ENCODE measurements at regions not wholly inside any gene's neighbourhood (a gene's known extent, or its start where the extent isn't known, plus 50 kb on each side); places are given as distances from the start of the nearest gene placed in this dataset.
A peak's percentile ranks its signal among the peaks of the same experiment; 100 is the strongest.

DNA sequence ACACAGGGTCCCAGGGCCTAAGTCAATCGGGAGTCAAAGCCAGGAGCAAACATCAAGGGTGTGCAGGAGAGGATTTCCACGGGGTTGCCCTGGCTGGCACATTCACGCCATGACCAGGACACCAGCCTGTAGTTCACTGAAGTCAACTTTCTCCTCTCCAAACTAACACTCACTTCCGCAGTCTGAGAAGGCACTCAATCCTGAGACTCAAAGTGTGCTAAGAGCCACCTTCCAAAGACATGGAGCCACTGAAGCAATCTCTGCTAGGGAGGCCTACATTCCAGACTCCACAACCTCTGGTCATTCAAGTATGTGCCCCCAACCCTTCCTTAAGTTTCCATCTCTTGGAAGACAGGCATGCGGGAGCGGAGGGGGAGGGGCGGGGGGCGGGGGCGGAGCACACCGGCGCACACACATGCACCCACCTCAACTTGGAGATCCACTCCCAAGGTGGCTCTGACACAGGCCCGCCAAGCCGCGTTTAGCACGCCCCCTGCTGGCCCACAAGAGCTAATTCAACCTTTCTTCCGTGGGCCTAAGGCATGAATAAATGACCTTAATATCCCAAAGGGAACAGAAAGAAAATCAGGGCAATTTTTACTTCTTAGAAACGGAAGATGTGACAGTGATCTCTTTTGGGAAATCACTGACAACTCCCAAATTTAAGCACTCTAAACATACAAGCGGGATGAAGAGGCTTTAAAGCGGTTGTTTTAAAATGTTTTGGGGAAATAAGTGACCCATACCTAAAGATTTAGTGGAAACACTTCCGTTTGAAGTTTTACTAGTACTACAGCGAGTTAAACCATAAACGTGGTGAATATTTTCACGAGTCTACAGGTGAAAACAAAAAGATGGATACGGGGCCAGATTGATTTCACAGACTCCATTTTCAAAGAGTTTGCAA is 162.5 kb upstream of the CHRNA7 start:
- DNase-seq (ENCODE audit: low spot score), result no peak
- intact Hi-C loops (cut with DNase I), result no loop called here

DNA sequence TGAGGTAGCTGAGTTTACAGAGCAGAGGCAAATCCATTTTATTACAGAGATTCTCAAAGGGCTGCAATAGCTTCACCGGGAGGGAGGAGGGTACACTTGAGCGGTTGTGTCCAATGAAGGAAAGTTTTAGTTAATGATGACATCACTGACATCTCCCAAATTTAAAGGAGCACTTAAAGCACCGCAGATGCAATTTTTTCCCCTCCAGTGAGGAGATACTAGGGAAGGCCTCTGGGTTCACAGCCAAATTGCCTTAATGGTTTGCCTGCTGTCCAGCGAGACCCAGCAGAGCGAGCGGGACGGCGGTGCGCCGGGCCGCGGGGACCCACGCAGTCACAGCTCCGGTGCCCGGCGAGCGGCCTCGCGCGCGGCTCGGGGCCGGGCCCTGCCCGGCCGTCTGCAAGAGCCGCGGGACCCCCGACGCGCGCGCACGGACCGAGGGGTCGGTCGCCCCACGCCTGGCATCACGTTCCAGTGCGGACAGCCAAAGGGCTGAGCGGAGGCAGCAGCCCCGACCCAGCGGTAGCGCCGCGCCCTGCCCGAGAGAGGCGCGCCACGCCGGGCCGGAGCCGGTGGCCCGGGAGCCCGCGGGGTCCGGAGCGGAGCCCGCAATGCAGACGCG is 160.5 kb upstream of the CHRNA7 start:
- no peak for DNase-seq (ENCODE audit: low spot score)
- intact Hi-C loops (cut with DNase I), result no loop called here

DNA sequence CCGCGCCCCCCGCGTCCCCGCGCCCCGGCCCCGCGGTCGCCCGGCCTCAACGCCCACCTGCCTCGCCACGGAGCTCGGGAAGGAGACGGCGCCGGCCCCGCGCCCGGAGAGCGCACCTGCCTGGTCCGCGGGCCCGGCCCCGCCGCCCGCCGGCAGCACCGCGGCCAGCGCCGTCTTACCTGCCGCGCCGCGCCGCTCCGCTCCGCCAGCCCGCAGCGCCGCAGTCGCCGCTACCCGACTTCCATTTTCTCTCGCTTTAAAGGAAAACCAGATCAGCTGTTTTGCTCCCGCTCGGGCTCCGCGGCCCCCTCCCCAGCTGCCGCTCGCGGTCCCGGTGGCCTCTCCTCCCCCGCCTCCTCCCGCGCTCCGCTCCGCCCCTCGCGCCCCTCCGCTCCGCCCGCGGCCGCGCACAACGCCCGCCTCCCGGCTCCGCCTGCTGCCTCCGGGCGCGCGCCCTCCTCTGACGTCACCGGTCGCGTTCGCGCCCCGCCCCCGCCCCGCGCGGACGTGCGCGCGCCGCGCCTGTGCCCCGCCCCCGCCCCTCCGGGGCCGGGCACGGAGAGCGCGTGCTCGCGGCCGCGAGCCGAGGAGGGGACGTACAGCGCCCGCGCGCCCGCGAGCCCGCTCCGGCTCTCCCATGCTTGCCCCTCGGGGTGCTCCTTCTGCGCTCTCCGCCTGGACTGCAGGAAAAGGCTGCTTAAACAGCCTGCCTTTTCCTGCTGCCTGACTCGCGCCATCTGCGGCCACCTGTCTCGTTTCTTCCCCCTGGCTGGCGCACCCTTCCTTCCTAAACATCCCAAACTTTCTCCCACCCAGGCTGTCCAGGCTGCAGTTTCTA is 159.8 kb upstream of the CHRNA7 start, which contains the start of gene OTUD7A:
Gene OTUD7A, minus strand, starts transcription at position 346 of the 838 bp plus-strand sequence.
- peak; percentile 91 for DNase-seq (ENCODE audit: low spot score)
- intact Hi-C loops (cut with DNase I), result no loop called here

DNA sequence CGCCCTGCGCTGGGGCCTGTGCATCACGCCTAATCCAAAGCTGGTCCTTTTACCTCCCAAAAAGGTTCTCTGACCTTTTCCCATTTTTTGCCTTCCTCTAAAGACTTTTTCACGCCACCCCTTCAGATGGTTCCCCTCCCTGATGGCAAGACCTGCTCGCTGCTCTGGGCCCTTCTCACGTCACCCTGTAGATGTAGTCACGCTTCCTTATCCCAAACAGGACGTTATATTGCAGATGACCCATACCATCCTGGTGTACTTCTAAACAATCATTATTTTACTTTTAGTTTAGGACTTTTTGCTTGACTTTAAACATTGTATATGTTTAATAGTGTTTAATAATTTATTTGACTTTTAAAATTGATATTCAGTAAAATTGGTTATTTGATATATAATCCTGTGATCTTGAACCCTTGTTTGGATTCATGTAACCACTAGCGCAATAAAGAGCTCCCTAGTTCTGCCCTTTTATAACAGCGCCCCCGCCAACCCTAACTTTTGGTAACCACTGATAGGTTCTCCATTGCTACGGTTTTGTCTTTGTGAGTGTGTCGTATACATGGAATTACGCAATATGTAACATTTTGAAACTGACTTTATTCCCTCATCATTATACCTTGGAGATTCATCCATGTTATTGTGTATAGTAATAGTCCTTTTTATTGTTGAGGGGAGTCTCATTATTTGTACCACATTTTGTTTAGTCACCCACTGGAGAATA is 159.0 kb upstream of the CHRNA7 start:
- no peak for DNase-seq (ENCODE audit: low spot score)
- intact Hi-C loops (cut with DNase I), result no loop called here

DNA sequence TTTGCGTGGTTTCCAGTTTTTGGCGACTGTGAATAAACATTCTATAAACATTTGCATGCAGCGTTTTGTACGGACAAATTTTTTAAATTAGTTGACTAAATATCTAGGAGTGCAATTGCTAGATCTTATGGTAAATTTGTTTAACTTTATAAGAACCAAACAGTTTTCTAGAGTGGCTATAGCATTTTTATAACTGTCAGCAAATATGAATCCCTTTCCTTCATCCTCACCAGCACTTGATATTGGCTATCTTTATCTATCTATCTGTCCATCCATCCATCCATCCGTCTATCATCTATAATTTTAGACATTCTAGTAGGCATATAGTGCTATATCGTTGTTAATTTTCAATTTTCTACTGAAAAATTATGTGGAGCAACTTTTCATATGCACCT is 158.4 kb upstream of the CHRNA7 start:
- DNase-seq (ENCODE audit: low spot score), result no peak
- intact Hi-C loops (cut with DNase I), result no loop called here

DNA sequence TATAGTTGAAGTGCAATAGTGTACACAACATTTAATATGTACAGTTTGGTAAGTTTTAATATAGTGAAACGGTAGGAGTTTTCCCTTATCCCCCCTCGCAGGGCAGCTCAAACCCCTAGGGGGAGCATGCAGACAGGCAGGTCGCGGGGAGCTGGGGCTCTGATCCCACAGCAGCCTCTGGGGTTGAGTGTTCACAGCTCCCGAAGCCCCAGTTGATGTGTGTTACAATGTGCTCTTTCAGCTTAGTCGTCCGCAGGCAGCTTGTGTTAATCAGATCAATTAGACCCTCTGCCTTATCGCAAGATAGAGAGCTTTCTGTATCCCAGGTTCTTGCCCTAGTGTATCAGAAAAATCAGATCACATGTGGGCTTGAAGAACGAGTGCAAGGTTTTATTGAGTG is 143.1 kb upstream of the CHRNA7 start:
- intact Hi-C loops (cut with DNase I), result no loop called here
- no peak for DNase-seq (ENCODE audit: low spot score)

DNA sequence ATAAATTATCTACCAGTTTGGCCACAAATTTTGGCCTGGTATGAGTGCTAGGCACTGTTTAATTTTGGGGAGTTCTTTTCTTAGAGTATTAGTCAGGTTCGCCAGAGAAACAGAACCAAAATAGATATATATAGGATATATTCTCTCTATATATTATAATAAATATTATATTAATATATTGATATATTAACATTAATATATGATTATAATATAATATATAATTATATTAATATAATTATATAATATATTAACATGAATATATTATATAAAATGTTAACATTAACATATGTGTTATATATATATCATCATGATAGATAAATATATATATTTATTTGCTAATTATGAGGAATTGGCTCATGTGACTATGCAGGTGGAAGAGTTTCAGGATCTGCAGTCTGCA is 137.8 kb upstream of the CHRNA7 start:
- DNase-seq (ENCODE audit: low spot score), result no peak
- intact Hi-C loops (cut with DNase I), result no loop called here

DNA sequence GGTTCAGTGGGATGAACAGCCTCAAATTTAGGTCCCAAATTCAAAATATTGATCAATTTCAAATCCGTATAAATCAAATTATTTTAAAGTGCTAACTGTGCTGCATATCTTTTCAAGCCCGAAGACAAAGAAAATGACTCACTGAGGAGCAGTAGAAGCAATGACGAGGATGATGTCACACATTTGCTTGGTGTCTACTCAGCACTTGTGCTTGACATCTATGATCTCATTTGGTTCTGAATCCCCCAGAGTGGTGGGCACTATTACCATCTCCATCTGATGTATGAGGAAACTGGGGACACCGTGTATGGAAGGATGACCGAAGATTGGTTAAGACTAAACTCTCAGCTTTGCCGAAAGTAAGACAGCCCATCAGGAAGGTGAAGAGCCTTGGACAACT is 136.5 kb upstream of the CHRNA7 start:
- no peak for DNase-seq (ENCODE audit: low spot score)

DNA sequence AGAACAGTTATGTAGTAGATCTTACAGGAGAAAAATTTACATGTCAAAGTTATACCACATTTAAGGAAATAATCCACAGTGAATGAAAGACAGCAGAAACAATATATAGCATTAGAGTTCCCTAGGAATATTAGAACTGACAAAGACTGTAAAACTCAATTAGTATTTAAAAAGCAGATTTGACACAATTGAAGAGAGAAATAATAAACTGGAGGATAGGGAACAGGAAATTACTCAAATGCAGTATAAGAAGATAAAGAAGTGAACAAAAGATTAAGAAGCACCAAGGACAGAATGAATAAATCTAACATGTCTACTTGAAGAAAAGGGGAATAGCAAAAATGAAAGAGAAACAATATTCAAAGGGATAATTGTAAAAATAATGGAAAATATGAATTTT is 132.6 kb upstream of the CHRNA7 start:
- no peak for DNase-seq (ENCODE audit: low spot score)
- intact Hi-C loops (cut with DNase I), result no loop called here

More for the DNA sequence above, 136.5 kb upstream of the CHRNA7 start:
- intact Hi-C loops (cut with DNase I), result no loop called here

DNA sequence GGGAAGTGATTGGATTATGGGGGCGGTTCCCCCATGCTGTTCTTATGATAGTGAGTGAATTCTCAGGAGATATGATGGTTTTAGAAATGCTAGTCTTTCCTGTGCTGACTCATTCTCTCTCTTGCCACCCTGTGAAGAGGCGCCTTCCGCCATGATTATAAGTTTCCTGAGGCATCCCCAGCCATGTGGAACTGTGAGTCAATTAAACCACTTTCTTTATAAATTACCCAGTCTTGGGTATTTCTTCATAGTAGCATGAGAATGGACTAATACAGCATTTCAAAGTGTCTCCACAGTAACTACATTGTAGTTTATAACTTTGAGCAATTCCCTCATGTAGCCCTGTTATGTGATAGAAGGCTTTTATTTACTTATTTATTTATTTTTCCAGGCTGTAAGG is 128.8 kb upstream of the CHRNA7 start:
- intact Hi-C loops (cut with DNase I), result no loop called here
- no peak for DNase-seq (ENCODE audit: low spot score)

DNA sequence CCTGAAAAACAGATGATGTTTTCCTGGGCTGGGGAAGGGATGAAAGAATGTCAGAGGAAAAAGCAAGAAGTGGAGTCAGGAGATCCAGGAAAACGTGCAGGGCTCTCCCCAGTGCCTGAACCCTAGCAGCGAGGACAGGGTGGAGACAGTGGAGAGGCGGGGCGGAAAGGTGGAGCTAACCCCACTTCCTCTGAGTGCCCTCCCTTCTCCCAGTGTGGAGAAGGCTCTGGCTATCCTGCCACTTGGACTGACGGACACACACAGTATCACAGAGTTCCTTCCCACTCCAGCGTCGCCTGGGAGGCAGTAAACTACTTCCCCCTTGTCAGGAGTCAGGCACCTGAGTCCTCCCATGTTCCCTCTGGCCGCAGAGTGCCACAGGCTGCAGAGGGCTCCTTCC is 125.3 kb upstream of the CHRNA7 start:
- DNase-seq (ENCODE audit: low spot score), result no peak
- intact Hi-C loops (cut with DNase I), result no loop called here

DNA sequence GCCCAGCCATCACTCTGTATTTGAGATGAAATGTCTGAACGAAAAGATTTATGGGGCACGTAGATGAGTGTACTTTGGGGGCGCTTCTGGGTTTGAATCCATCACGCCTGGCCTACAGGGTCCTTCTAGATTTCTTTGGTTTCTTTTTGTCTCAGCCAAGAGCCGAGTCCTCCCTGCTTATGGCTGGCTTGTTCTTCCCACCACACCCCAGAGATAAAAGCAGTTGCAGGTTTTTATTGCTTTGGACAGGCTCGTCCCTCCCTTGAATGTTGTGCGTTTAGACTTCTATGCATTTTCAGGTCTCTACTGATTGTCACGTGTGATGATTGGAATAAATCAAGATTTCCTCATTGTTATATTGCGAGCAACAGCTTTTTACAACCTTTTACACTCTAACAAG is 104.8 kb upstream of the CHRNA7 start:
- intact Hi-C loops (cut with DNase I), result no loop called here
- no peak for DNase-seq (ENCODE audit: low spot score)

DNA sequence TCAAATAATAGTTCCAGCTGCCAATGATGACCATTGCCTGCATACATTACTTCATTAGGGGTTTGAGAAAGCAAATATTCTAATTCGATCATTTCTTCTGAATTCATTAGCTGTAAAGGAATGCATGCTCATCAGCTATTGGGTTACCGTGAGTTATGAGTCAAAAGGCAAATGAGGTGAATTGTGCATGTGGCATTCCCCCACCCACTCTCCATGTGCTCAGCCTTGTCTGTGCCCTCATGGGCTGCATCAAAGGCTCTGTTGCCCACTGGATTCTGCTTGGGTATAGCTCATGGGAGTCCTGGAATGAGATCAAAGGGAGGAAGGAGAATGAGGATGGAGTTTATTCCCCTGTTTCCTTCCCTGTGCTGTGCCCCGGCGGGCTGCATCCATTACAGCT is 99.3 kb upstream of the CHRNA7 start:
- intact Hi-C loops (cut with DNase I), result no loop called here
- DNase-seq (ENCODE audit: low spot score), result no peak

DNA sequence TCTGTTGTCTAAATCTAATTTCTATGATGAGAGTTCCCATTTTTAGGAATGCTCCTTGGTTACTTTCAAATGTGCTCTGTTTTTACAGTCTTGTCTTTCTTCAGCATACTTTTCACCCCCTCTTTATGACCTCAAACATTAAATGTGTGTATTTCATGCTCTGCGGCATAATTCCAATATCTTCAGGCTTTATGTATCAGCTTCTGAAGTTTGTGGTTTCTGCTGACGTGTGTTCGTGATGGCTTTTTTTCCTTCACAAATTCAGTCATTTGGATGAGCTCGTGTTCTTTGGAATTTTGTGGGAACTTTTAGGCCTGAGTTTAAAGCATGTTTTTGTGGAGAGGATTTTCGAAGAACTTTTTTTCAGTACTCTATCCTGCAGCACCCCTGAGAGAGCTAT is 97.7 kb upstream of the CHRNA7 start:
- intact Hi-C loops (cut with DNase I), result no loop called here
- DNase-seq (ENCODE audit: low spot score), result no peak

DNA sequence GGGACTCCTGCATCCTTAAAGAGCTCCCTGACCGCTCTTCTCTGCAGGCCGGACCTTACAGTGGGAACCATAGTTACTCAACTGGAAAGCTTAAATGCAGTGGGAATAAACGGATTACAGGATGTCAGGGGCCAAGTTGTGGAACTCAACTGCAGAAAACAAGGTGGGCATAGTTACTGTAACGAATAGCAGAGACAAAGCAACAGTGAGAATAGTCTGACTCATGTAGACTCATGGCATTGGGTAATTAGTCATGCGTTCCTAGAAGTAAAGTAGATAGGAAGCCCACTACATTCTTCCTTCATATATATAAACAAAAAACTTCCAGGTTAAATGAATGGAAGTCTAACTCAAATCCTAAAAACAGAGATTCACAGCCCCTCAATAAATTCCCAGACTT is 95.5 kb upstream of the CHRNA7 start:
- no peak for DNase-seq (ENCODE audit: low spot score)
- intact Hi-C loops (cut with DNase I), result no loop called here

DNA sequence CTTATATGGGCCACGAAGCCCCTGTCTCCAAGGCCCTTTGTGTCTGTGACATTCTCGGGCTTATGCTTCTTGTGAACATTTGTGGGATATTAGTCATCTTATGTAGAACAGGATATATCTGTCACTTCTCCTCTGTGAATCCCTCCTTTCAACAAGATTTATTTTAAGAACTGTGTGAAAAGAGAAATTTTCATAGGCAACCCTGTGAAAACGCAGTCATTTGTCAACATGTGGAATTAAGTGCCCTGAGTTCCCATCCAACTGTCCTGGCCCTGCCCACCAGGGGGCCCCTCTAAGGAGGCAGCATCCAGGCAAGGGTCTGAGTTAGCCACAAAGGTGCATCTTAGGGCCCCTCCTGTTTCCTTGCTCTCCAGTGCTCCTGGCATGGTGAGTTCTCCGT is 76.8 kb upstream of the CHRNA7 start:
- DNase-seq (ENCODE audit: low spot score), result no peak
- intact Hi-C loops (cut with DNase I), result no loop called here

DNA sequence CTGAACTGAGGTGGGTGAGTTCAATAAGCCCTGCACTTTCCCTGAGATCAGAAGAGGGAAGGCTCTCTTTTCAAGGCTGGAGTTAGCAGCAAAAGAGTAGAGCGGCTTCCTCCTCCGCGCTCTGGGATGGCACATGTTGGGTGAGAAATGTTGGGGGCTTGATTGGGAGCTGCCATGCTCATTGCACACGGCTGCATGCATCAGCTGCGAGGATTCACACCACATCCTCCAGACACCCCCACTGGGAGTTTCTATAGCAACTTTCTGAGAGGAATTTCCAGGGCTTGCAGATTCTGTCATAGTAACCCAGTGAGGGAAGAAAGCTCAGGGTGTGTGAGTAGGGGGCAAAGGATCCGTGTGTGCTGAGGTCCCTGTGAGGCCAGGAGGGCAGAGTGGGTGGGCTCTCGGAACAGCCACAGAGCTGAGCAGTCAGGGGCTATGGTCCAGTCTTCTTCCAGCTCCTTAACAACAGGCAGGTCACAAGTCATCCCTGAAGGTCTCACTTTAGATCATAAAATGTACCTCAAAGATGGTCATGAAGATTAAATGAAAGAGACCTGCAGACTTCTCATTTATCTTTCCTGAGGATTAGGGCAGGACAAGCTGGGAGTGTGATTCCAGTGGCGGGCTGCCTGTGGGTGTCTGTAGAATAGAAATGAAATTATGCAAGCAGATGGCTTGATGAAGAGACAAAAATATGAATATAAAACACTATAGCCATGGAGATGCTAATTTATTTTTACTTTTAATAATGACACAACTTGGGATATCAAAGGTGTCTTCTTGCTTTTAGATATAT is 75.7 kb upstream of the CHRNA7 start:
- DNase-seq (ENCODE audit: low spot score), result no peak
- intact Hi-C loops (cut with DNase I), result no loop called here

DNA sequence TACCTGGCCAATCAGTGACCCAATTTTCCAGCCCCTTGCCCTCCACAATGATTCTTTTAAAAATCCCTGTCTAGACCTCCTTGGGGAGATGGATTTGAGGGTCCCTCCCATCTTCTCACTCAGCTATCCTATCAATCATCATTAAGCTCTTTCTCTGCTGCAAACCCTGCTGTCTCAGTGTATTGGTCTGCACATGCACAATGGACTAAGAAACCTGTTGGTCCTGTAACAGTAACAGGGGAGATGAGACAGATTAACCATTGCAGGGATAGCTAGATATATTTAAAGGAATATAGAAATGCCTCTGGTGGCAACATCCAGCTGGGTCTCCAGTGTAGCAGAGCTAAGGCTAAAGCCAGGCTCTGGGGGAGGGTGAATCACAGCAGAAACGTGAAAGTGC is 74.6 kb upstream of the CHRNA7 start:
- intact Hi-C loops (cut with DNase I), result no loop called here
- no peak for DNase-seq (ENCODE audit: low spot score)

DNA sequence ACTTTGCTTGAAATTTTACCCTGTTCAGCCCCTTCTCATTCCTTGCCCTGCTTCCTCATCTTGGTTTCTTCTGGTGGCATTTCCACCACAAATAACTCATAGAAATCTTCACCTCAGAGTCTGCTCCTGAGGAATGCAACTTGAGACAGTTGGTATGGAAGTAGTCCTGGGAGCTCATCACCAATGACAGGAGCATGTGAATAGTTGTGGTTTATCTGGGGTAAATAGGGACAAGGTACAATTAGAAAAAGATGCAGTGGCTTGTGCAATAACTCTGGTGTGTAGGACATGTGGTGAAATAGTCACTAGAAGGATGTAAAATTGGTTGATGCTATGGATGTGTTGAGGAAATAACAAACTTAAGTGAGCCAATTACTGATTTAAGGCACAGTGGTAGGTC is 72.7 kb upstream of the CHRNA7 start:
- intact Hi-C loops (cut with DNase I), result no loop called here
- DNase-seq (ENCODE audit: low spot score), result no peak

All from cardiac septum (tissue), 1 donor.